HEK293 (cell line): ENCODE measurements at regions not wholly inside any gene's neighbourhood (a gene's known extent, or its start where the extent isn't known, plus 50 kb on each side); places are given as distances from the start of the nearest gene placed in this dataset.

Experiments used
- CTCF ChIA-PET: fragments of 350-600 bp; formaldehyde crosslinking; extraction: SDS; loops from one replicate; lab custom pipeline; 2021; ENCODE audit warnings: antibody characterized with exemption; lab: Yijun Ruan, JAX
- POLR2A ChIA-PET: fragments of 300-600 bp; formaldehyde crosslinking; extraction: SDS; loops from one replicate; lab custom pipeline; 2020; ENCODE audit warnings: antibody characterized with exemption, inconsistent platforms; lab: Yijun Ruan, JAX
- H3K27ac ChIP-seq: fragments of 200-500 bp; sonication (Bioruptor generic); 2 replicates; pipeline ENCODE4 v1.5.1; 2014; ENCODE audit warnings: low read depth, low read length, control low read depth, inconsistent platforms; ENCODE audit errors: extremely low read depth
- H3K36me3 ChIP-seq, 2 experiments: fragments of 200-500 bp in 1 of 2; sonication (Bioruptor generic) in 1 of 2; 1 replicate in 1 of 2; 2 replicates in 1 of 2; pipeline ENCODE4 v1.5.1; 2014 to 2017; ENCODE audit warnings: inconsistent platforms in 2 of 2, low read length in 2 of 2; ENCODE audit not compliant: control insufficient read depth in 2 of 2, insufficient read depth in 1 of 2
- H3K4me1 ChIP-seq: fragments of 200-500 bp; sonication (Bioruptor generic); 2 replicates; pipeline ENCODE4 v1.5.1; 2014; ENCODE audit warnings: mild to moderate bottlenecking, low read length, inconsistent platforms; ENCODE audit not compliant: control insufficient read depth, insufficient read depth
- H3K4me3 ChIP-seq: 2 replicates; pipeline ENCODE4 v1.5.1; 2011; ENCODE audit warnings: low read depth, mild to moderate bottlenecking, control low read depth, low read length, moderate library complexity
- H3K9me3 ChIP-seq: fragments of 200-500 bp; sonication (Bioruptor generic); 2 replicates; pipeline ENCODE4 v1.5.1; 2014; ENCODE audit warnings: low read depth, low read length, inconsistent platforms; ENCODE audit not compliant: control insufficient read depth, insufficient read depth
- FEZF1 ChIP-seq: fragments of 450-650 bp; formaldehyde crosslinking; IDR thresholded peaks from 2 replicates; pipeline ENCODE4 v1.5.1; 2016; ENCODE audit warnings: missing biosample characterization, missing genetic modification characterization
- GLIS2 ChIP-seq: fragments of 450-650 bp; formaldehyde crosslinking; IDR thresholded peaks from 2 replicates; pipeline ENCODE4 v1.5.1; 2016; ENCODE audit warnings: missing biosample characterization, missing genetic modification characterization
- HOXC10 ChIP-seq: sonication (generic); formaldehyde crosslinking; IDR thresholded peaks from 2 replicates; pipeline ENCODE4 v1.8.1; 2023; ENCODE audit warnings: mild to moderate bottlenecking, missing genetic modification reagents
- MYNN ChIP-seq: fragments of 450-650 bp; formaldehyde crosslinking; IDR thresholded peaks from 2 replicates; pipeline ENCODE4 v1.5.1; 2016; ENCODE audit warnings: missing biosample characterization, missing genetic modification characterization, borderline replicate concordance
- OSR2 ChIP-seq: fragments of 450-650 bp; formaldehyde crosslinking; IDR thresholded peaks from 2 replicates; pipeline ENCODE4 v1.5.1; 2016; ENCODE audit warnings: missing biosample characterization, missing genetic modification characterization
- SCRT2 ChIP-seq: fragments of 450-650 bp; formaldehyde crosslinking; IDR thresholded peaks from 2 replicates; pipeline ENCODE4 v1.5.1; 2016; ENCODE audit warnings: missing biosample characterization, missing genetic modification characterization
- ZBTB20 ChIP-seq: fragments of 450-650 bp; formaldehyde crosslinking; IDR thresholded peaks from 2 replicates; pipeline ENCODE4 v1.5.1; 2016; ENCODE audit warnings: missing biosample characterization, missing genetic modification characterization
- ZNF169 ChIP-seq: fragments of 450-650 bp; formaldehyde crosslinking; IDR thresholded peaks from 2 replicates; pipeline ENCODE4 v1.5.1; 2016; ENCODE audit warnings: missing biosample characterization, missing genetic modification characterization
- ZNF23 ChIP-seq: fragments of 450-650 bp; formaldehyde crosslinking; IDR thresholded peaks from 2 replicates; pipeline ENCODE4 v1.5.1; 2016; ENCODE audit warnings: missing biosample characterization, missing genetic modification characterization, borderline replicate concordance
- ZNF239 ChIP-seq: fragments of 450-650 bp; formaldehyde crosslinking; IDR thresholded peaks from 2 replicates; pipeline ENCODE4 v1.5.1; 2016; ENCODE audit warnings: missing biosample characterization, missing genetic modification characterization
- ZNF274 ChIP-seq, 2 experiments: fragments of 200-500 bp in 1 of 2; fragments of 450-650 bp in 1 of 2; sonication (Bioruptor generic) in 1 of 2; formaldehyde crosslinking in 1 of 2; IDR thresholded peaks; 2 replicates each; pipeline versions ENCODE4 v1.5.1 to v1.6.1; 2014 to 2016; ENCODE audit warnings: borderline replicate concordance in 1 of 2, inconsistent platforms in 1 of 2, low read length in 1 of 2, missing biosample characterization in 1 of 2, missing genetic modification characterization in 1 of 2
- ZNF280C ChIP-seq: fragments of 450-650 bp; formaldehyde crosslinking; IDR thresholded peaks from 2 replicates; pipeline ENCODE4 v1.5.1; 2016; ENCODE audit warnings: missing biosample characterization, missing genetic modification characterization
- ZNF292 ChIP-seq: fragments of 450-650 bp; formaldehyde crosslinking; IDR thresholded peaks from 2 replicates; pipeline ENCODE4 v1.5.1; 2016; ENCODE audit warnings: low read depth, missing biosample characterization, missing genetic modification characterization, borderline replicate concordance
- ZNF335 ChIP-seq: fragments of 450-650 bp; formaldehyde crosslinking; conservative IDR thresholded peaks from 2 replicates; pipeline ENCODE4 v1.5.1; 2016; ENCODE audit warnings: missing biosample characterization, missing genetic modification characterization
- ZNF391 ChIP-seq: fragments of 450-650 bp; formaldehyde crosslinking; IDR thresholded peaks from 2 replicates; pipeline ENCODE4 v1.5.1; 2016; ENCODE audit warnings: low read depth, missing biosample characterization, missing genetic modification characterization, borderline replicate concordance
- ZNF394 ChIP-seq: fragments of 450-650 bp; formaldehyde crosslinking; IDR thresholded peaks from 2 replicates; pipeline ENCODE4 v1.5.1; 2016; ENCODE audit warnings: missing biosample characterization, missing genetic modification characterization, mild to moderate bottlenecking, moderate library complexity, borderline replicate concordance
- ZNF416 ChIP-seq: fragments of 450-650 bp; formaldehyde crosslinking; IDR thresholded peaks from 2 replicates; pipeline ENCODE4 v1.5.1; 2016; ENCODE audit warnings: missing biosample characterization, missing genetic modification characterization
- ZNF423 ChIP-seq: fragments of 450-650 bp; formaldehyde crosslinking; IDR thresholded peaks from 2 replicates; pipeline ENCODE4 v1.5.1; 2016; ENCODE audit warnings: missing biosample characterization, missing genetic modification characterization
- ZNF514 ChIP-seq: fragments of 450-650 bp; formaldehyde crosslinking; IDR thresholded peaks from 2 replicates; pipeline ENCODE4 v1.5.1; 2016; ENCODE audit warnings: missing biosample characterization, missing genetic modification characterization
- ZNF548 ChIP-seq: fragments of 450-650 bp; formaldehyde crosslinking; IDR thresholded peaks from 2 replicates; pipeline ENCODE4 v1.5.1; 2016; ENCODE audit warnings: missing biosample characterization, missing genetic modification characterization
- ZNF76 ChIP-seq: fragments of 450-650 bp; formaldehyde crosslinking; IDR thresholded peaks from 2 replicates; pipeline ENCODE4; 2016; ENCODE audit warnings: low read depth, missing biosample characterization, missing genetic modification characterization, borderline replicate concordance
- ZSCAN18 ChIP-seq: fragments of 450-650 bp; formaldehyde crosslinking; IDR thresholded peaks from 2 replicates; pipeline ENCODE4 v1.5.1; 2016; ENCODE audit warnings: missing biosample characterization, missing genetic modification characterization
- ZSCAN23 ChIP-seq: fragments of 450-650 bp; formaldehyde crosslinking; IDR thresholded peaks from 2 replicates; pipeline ENCODE4 v1.5.1; 2016; ENCODE audit warnings: missing biosample characterization, missing genetic modification characterization
- ZXDB ChIP-seq: fragments of 450-650 bp; formaldehyde crosslinking; IDR thresholded peaks from 2 replicates; pipeline ENCODE4 v1.5.1; 2016; ENCODE audit warnings: missing biosample characterization, missing genetic modification characterization
- TF ChIP-seq, protein P1 (sequence below): fragments of 450-650 bp; formaldehyde crosslinking; IDR thresholded peaks from 2 replicates; pipeline ENCODE4 v1.5.1; 2016; ENCODE audit warnings: missing biosample characterization, missing genetic modification characterization
- TF ChIP-seq, protein P2 (sequence below): fragments of 450-650 bp; IDR thresholded peaks from 2 replicates; pipeline ENCODE4 v1.5.1; 2018; ENCODE audit warnings: missing biosample characterization, missing genetic modification characterization
- TF ChIP-seq, protein P3 (sequence below): fragments of 450-650 bp; formaldehyde crosslinking; IDR thresholded peaks from 2 replicates; pipeline ENCODE4 v1.5.1; 2016; ENCODE audit warnings: missing biosample characterization, missing genetic modification characterization

- TF ChIP-seq ZNF76 (tag by site-specific recombination) (no peak), GLIS2 (tag by site-specific recombination) (no peak), ZNF335 (tag by site-specific recombination) (no peak), OSR2 (no peak), ZXDB (tag by site-specific recombination) (no peak), ZNF394 (no peak)
- TF ChIP-seq, protein P1, sequence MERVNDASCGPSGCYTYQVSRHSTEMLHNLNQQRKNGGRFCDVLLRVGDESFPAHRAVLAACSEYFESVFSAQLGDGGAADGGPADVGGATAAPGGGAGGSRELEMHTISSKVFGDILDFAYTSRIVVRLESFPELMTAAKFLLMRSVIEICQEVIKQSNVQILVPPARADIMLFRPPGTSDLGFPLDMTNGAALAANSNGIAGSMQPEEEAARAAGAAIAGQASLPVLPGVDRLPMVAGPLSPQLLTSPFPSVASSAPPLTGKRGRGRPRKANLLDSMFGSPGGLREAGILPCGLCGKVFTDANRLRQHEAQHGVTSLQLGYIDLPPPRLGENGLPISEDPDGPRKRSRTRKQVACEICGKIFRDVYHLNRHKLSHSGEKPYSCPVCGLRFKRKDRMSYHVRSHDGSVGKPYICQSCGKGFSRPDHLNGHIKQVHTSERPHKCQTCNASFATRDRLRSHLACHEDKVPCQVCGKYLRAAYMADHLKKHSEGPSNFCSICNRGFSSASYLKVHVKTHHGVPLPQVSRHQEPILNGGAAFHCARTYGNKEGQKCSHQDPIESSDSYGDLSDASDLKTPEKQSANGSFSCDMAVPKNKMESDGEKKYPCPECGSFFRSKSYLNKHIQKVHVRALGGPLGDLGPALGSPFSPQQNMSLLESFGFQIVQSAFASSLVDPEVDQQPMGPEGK (tag by site-specific recombination) = no peak
Measured at GRCh38 chr20:11155156-11155756, 481.5 kb upstream of the JAG1 start (continued).

- no peak overlapping the region for H3K27ac ChIP-seq
- H3K36me3 ChIP-seq = no peaks in the 10 kb centered on the region
- ChIA-PET CTCF (no interaction called here), POLR2A (no interaction called here)
- no peak overlapping the region for H3K4me3 ChIP-seq
- no peak for TF ChIP-seq ZNF239
- TF ChIP-seq MYNN (tag by site-specific recombination) = no peak
- no peak for TF ChIP-seq ZNF391
- no peak for TF ChIP-seq ZNF280C (tag by site-specific recombination)
- TF ChIP-seq ZNF423 (tag by site-specific recombination) = no peak
- no peak for TF ChIP-seq ZNF548 (tag by site-specific recombination)
- no peak for TF ChIP-seq ZSCAN23 (tag by site-specific recombination)
- TF ChIP-seq ZNF416 (tag by site-specific recombination) = no peak
- TF ChIP-seq ZNF169 (tag by site-specific recombination) = no peak
- TF ChIP-seq, protein P2, sequence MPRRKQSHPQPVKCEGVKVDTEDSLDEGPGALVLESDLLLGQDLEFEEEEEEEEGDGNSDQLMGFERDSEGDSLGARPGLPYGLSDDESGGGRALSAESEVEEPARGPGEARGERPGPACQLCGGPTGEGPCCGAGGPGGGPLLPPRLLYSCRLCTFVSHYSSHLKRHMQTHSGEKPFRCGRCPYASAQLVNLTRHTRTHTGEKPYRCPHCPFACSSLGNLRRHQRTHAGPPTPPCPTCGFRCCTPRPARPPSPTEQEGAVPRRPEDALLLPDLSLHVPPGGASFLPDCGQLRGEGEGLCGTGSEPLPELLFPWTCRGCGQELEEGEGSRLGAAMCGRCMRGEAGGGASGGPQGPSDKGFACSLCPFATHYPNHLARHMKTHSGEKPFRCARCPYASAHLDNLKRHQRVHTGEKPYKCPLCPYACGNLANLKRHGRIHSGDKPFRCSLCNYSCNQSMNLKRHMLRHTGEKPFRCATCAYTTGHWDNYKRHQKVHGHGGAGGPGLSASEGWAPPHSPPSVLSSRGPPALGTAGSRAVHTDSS (tag by site-specific recombination) = no peak
- TF ChIP-seq HOXC10 (CRISPR knock-in tag) = no peak
- TF ChIP-seq ZNF292 (tag by site-specific recombination) = no peak
- H3K4me1 ChIP-seq = no peaks in the 10 kb centered on the region
- no peaks in the 10 kb centered on the region for H3K9me3 ChIP-seq
Measured at GRCh38 chr20:11156922-11157321, 483.1 kb upstream of the JAG1 start.

- Histone ChIP-seq H3K4me1 (no peaks in the 10 kb centered on the region), H3K4me3 (no peak overlapping the region), H3K9me3 (no peaks in the 10 kb centered on the region), H3K27ac (no peak overlapping the region), H3K36me3 (no peaks in the 10 kb centered on the region)
- POLR2A ChIA-PET = no interaction called here
- CTCF ChIA-PET = no interaction called here
- TF ChIP-seq ZNF23 (tag by site-specific recombination) (no peak), ZNF514 (tag by site-specific recombination) (no peak), ZNF274 (IDR thresholded peaks at IDR 0.05; ENCODE audit: low read length) (no peak), ZNF274 (tag by site-specific recombination; IDR thresholded peaks at IDR 0.05; ENCODE audit: borderline replicate concordance) (no peak), FEZF1 (tag by site-specific recombination) (no peak), SCRT2 (tag by site-specific recombination) (no peak), ZBTB20 (tag by site-specific recombination) (no peak), ZSCAN18 (no peak)
- TF ChIP-seq, protein P3, sequence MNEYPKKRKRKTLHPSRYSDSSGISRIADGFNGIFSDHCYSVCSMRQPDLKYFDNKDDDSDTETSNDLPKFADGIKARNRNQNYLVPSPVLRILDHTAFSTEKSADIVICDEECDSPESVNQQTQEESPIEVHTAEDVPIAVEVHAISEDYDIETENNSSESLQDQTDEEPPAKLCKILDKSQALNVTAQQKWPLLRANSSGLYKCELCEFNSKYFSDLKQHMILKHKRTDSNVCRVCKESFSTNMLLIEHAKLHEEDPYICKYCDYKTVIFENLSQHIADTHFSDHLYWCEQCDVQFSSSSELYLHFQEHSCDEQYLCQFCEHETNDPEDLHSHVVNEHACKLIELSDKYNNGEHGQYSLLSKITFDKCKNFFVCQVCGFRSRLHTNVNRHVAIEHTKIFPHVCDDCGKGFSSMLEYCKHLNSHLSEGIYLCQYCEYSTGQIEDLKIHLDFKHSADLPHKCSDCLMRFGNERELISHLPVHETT (tag by site-specific recombination) = no peak
Measured at GRCh38 chr20:11158146-11158545, 484.3 kb upstream of the JAG1 start.
